Neuronal stem cell (in vitro differentiated cells): ENCODE measurements at regions not wholly inside any gene's neighbourhood (a gene's known extent, or its start where the extent isn't known, plus 50 kb on each side); places are given as distances from the start of the nearest gene placed in this dataset.
A peak's percentile ranks its signal among the peaks of the same experiment; 100 is the strongest.

Source experiments
- DNase-seq: peaks from one replicate; pipeline ENCODE4 v3.0.0-alpha.2; 2013; ENCODE audit warnings: low spot score
- H2AFZ ChIP-seq: one replicate; pipeline ENCODE4 v1.6.1; 2013; ENCODE audit warnings: mild to moderate bottlenecking, low read length, inconsistent platforms
- H2AK5ac ChIP-seq: 2 replicates; pipeline ENCODE4 v1.6.1; 2013; ENCODE audit warnings: low read depth, mild to moderate bottlenecking, inconsistent platforms, low read length, moderate library complexity, mixed read lengths
- H2BK120ac ChIP-seq: 2 replicates; pipeline ENCODE4 v1.6.1; 2013; ENCODE audit warnings: low read depth, mild to moderate bottlenecking, inconsistent platforms, low read length, moderate library complexity, mixed read lengths
- H2BK12ac ChIP-seq: one replicate; pipeline ENCODE4 v1.6.1; 2013; ENCODE audit warnings: low read length, inconsistent platforms
- H2BK15ac ChIP-seq: 2 replicates; pipeline ENCODE4 v1.6.1; 2013; ENCODE audit warnings: mild to moderate bottlenecking, low read length, inconsistent platforms, mixed read lengths
- H2BK5ac ChIP-seq: one replicate; pipeline ENCODE4 v1.6.1; 2013; ENCODE audit warnings: inconsistent platforms, mild to moderate bottlenecking, low read length, moderate library complexity
- H3K14ac ChIP-seq: one replicate; pipeline ENCODE4 v1.6.1; 2013; ENCODE audit warnings: low read length, inconsistent platforms
- H3K18ac ChIP-seq: 2 replicates; pipeline ENCODE4 v1.6.1; 2013; ENCODE audit warnings: low read length, inconsistent platforms
- H3K23ac ChIP-seq: 2 replicates; pipeline ENCODE4 v1.6.1; 2013; ENCODE audit warnings: low read depth, mild to moderate bottlenecking, mixed read lengths, low read length, inconsistent platforms; ENCODE audit not compliant: poor library complexity
- H3K27ac ChIP-seq: replicated peaks from 3 replicates; pipeline ENCODE4 v1.5.1; 2013; ENCODE audit warnings: low read length, inconsistent platforms
- H3K27me3 ChIP-seq, 3 experiments: 2 replicates each; pipeline ENCODE4 v1.6.1; 2013; ENCODE audit warnings: low read length in 3 of 3, mild to moderate bottlenecking in 2 of 3, inconsistent platforms in 1 of 3, low read depth in 1 of 3, mixed read lengths in 1 of 3, moderate library complexity in 1 of 3; ENCODE audit not compliant: control insufficient read depth in 3 of 3, insufficient read depth in 3 of 3
- H3K36me3 ChIP-seq, 2 donors: replicated peaks in 1 of 2; 2 replicates each; pipeline ENCODE4 v1.6.1; 2013; ENCODE audit warnings: low read length in 2 of 2; ENCODE audit not compliant: control insufficient read depth in 2 of 2, insufficient read depth in 2 of 2
- H3K4ac ChIP-seq: 2 replicates; pipeline ENCODE4 v1.6.1; 2013; ENCODE audit warnings: inconsistent platforms, mild to moderate bottlenecking, low read length, moderate library complexity
- H3K4me1 ChIP-seq, 2 donors: 1 replicate in 1 of 2; 2 replicates in 1 of 2; pipeline ENCODE4 v1.6.1; 2013; ENCODE audit warnings: low read length in 2 of 2, low read depth in 1 of 2; ENCODE audit not compliant: control insufficient read depth in 2 of 2, insufficient read depth in 1 of 2
- H3K4me2 ChIP-seq: one replicate; pipeline ENCODE4 v1.6.1; 2013; ENCODE audit warnings: mild to moderate bottlenecking, low read length, inconsistent platforms; ENCODE audit not compliant: insufficient read depth, poor library complexity, severe bottlenecking
- H3K4me3 ChIP-seq, 2 donors: 2 replicates each; pipeline ENCODE4 v1.5.1; 2013; ENCODE audit warnings: low read length in 2 of 2, mild to moderate bottlenecking in 2 of 2, inconsistent platforms in 1 of 2, moderate library complexity in 1 of 2
- H3K79me1 ChIP-seq: one replicate; pipeline ENCODE4 v1.6.1; 2013; ENCODE audit warnings: low read depth, mild to moderate bottlenecking, inconsistent platforms, low read length, moderate library complexity
- H3K9ac ChIP-seq: one replicate; pipeline ENCODE4 v1.6.1; 2013; ENCODE audit warnings: mild to moderate bottlenecking, low read depth, low read length, inconsistent platforms; ENCODE audit not compliant: poor library complexity
- H3K9me3 ChIP-seq, 2 donors: replicated peaks in 1 of 2; 2 replicates each; pipeline versions ENCODE3 to v1.6.1; 2013; ENCODE audit warnings: low read length in 2 of 2, mild to moderate bottlenecking in 2 of 2, inconsistent platforms in 1 of 2, low read depth in 1 of 2, mixed read lengths in 1 of 2, moderate library complexity in 1 of 2; ENCODE audit not compliant: control insufficient read depth in 2 of 2, insufficient read depth in 1 of 2
- H4K8ac ChIP-seq: one replicate; pipeline ENCODE4 v1.6.1; 2013; ENCODE audit warnings: low read depth, mild to moderate bottlenecking, inconsistent platforms, low read length, moderate library complexity
- H4K91ac ChIP-seq: one replicate; pipeline ENCODE4 v1.6.1; 2013; ENCODE audit warnings: low read length, low read depth, mild to moderate bottlenecking, inconsistent platforms; ENCODE audit not compliant: poor library complexity
- WGBS, 2 donors: extraction: QIAGEN DNeasy Blood & Tissue Kit; methylation state at CpG; one replicate each; pipeline ENCODE4 v1.1.7; 2013; ENCODE audit warnings: missing lambda C conversion rate in 2 of 2, mixed read lengths in 1 of 2; ENCODE audit not compliant: insufficient read length in 2 of 2, insufficient replicate concordance in 1 of 2; ENCODE audit errors: extremely low coverage in 2 of 2; 5-methylcytosine and 5-hydroxymethylcytosine counted together

GRCh38 chr1:96632045-96632664, 89.4 kb upstream of the PTBP2 start:
- no peak overlapping the region for H2BK5ac ChIP-seq
- no peak for DNase-seq
- no peak overlapping the region for H2BK120ac ChIP-seq
- no peak overlapping the region for H3K4me2 ChIP-seq
- no peak overlapping the region for H2AFZ ChIP-seq
- H3K9ac ChIP-seq: no peak overlapping the region
- H3K4me3 ChIP-seq: no peak overlapping the region
- no peak overlapping the region for H4K91ac ChIP-seq
- H2BK12ac ChIP-seq: no peak overlapping the region
- no peaks in the 10 kb centered on the region for H3K36me3 ChIP-seq
- no peak overlapping the region for H4K8ac ChIP-seq
- no peak overlapping the region for H3K18ac ChIP-seq
- no peak overlapping the region for H2BK15ac ChIP-seq
- H3K23ac ChIP-seq: no peak overlapping the region
- no peak overlapping the region for H3K14ac ChIP-seq
- no peak overlapping the region for H3K27ac ChIP-seq
- no peaks in the 10 kb centered on the region for H3K79me1 ChIP-seq
- H3K27me3 ChIP-seq: no peaks in the 10 kb centered on the region
- no peaks in the 10 kb centered on the region for H3K4me1 ChIP-seq
- no peak overlapping the region for H3K4ac ChIP-seq
- no peak overlapping the region for H2AK5ac ChIP-seq
- no CpG with 5 or more reads among the region's 1 CpG for WGBS, 2 donors
- H3K9me3 ChIP-seq: no peaks in the 10 kb centered on the region

GRCh38 chr1:96633695-96634094, 87.9 kb upstream of the PTBP2 start:
- Histone ChIP-seq H2BK120ac (no peak overlapping the region), H3K4ac (no peak overlapping the region), H3K36me3 (no peaks in the 10 kb centered on the region), H3K9me3 (no peaks in the 10 kb centered on the region), H3K27me3 (no peaks in the 10 kb centered on the region), H3K79me1 (no peaks in the 10 kb centered on the region), H2BK12ac (no peak overlapping the region), H3K23ac (no peak overlapping the region), H3K4me3 (no peak overlapping the region), H3K4me2 (no peak overlapping the region), H3K18ac (no peak overlapping the region), H2BK15ac (no peak overlapping the region), H2AK5ac (no peak overlapping the region), H4K91ac (no peak overlapping the region), H3K27ac (no peak overlapping the region), H2AFZ (no peak overlapping the region), H3K4me1 (no peaks in the 10 kb centered on the region), H2BK5ac (no peak overlapping the region), H3K9ac (no peak overlapping the region), H3K14ac (no peak overlapping the region), H4K8ac (no peak overlapping the region)
- WGBS, 2 donors: no CpG with 5 or more reads among the region's 3 CpGs
- no peak for DNase-seq

DNA sequence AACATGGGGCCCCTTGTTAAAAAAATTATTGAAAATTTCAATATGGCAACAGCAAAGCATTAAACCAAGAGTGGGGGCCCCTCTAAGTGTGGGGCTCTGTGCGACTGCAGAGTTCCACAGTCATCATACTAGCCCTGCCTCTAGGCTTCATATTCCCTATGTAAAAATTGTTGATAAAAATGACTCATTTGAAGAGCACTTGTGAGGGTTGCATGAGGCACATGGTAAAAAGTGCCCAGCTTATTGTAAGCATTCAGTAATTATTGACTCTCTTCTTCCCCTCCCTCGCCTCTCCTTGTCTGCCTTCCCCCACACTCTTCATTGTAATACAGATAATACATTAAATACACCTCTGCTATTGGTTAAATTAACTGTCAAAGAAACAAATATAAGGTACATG, 86.7 kb upstream of the PTBP2 start:
- WGBS, 2 donors: no CpG with 5 or more reads among the region's 2 CpGs
- no peaks in the 10 kb centered on the region for H3K9me3 ChIP-seq
- no peak overlapping the region for H2BK5ac ChIP-seq
- H3K79me1 ChIP-seq: no peaks in the 10 kb centered on the region
- no peak overlapping the region for H2AK5ac ChIP-seq
- no peak overlapping the region for H3K18ac ChIP-seq
- no peak overlapping the region for H3K9ac ChIP-seq
- no peak overlapping the region for H2BK15ac ChIP-seq
- DNase-seq: no peak
- no peak overlapping the region for H4K8ac ChIP-seq
- H3K27ac ChIP-seq: no peak overlapping the region
- no peak overlapping the region for H2AFZ ChIP-seq
- no peaks in the 10 kb centered on the region for H3K36me3 ChIP-seq
- H3K4me1 ChIP-seq: no peaks in the 10 kb centered on the region
- no peak overlapping the region for H4K91ac ChIP-seq
- H2BK12ac ChIP-seq: no peak overlapping the region
- no peak overlapping the region for H3K14ac ChIP-seq
- H3K4me2 ChIP-seq: no peak overlapping the region
- no peak overlapping the region for H3K4me3 ChIP-seq
- no peak overlapping the region for H2BK120ac ChIP-seq
- no peak overlapping the region for H3K23ac ChIP-seq
- H3K4ac ChIP-seq: no peak overlapping the region
- no peaks in the 10 kb centered on the region for H3K27me3 ChIP-seq

GRCh38 chr1:96641282-96641681, 80.3 kb upstream of the PTBP2 start:
- H3K36me3 ChIP-seq: no peaks in the 10 kb centered on the region
- no peak overlapping the region for H2BK15ac ChIP-seq
- no peak overlapping the region for H4K8ac ChIP-seq
- no peak overlapping the region for H3K14ac ChIP-seq
- no peak overlapping the region for H3K4ac ChIP-seq
- no peak overlapping the region for H2BK120ac ChIP-seq
- H3K9me3 ChIP-seq: no peaks in the 10 kb centered on the region
- DNase-seq: no peak
- no peak overlapping the region for H3K23ac ChIP-seq
- H3K4me3 ChIP-seq: no peak overlapping the region
- no CpG with 5 or more reads among the region's 3 CpGs for WGBS, 2 donors
- H3K27ac ChIP-seq: no peak overlapping the region
- peaks cover 0 to 2% of the 10 kb centered on the region in 2 donors for H3K4me1 ChIP-seq
- no peaks in the 10 kb centered on the region for H3K79me1 ChIP-seq
- H3K18ac ChIP-seq: no peak overlapping the region
- H4K91ac ChIP-seq: no peak overlapping the region
- H3K4me2 ChIP-seq: no peak overlapping the region
- no peak overlapping the region for H2AK5ac ChIP-seq
- H2BK12ac ChIP-seq: no peak overlapping the region
- peak overlapping the region; percentile 4 for H2AFZ ChIP-seq
- no peaks in the 10 kb centered on the region for H3K27me3 ChIP-seq
- no peak overlapping the region for H2BK5ac ChIP-seq
- H3K9ac ChIP-seq: no peak overlapping the region
